H9 (cell line): ENCODE measurements at regions not wholly inside any gene's neighbourhood (a gene's known extent, or its start where the extent isn't known, plus 50 kb on each side); places are given as distances from the start of the nearest gene placed in this dataset.

Source experiments
- DNase-seq: peaks from one replicate; pipeline ENCODE4 v3.0.0-alpha.2; 2017
- H2AFZ ChIP-seq: one replicate; pipeline ENCODE4 v1.6.1; 2013; ENCODE audit warnings: mild to moderate bottlenecking, low read length, control low read depth, moderate library complexity
- H2AK5ac ChIP-seq: 2 replicates; pipeline ENCODE4 v1.6.1; 2013; ENCODE audit warnings: low read length, control low read depth, mixed read lengths; ENCODE audit not compliant: insufficient read length
- H2BK120ac ChIP-seq: one replicate; pipeline ENCODE4 v1.6.1; 2013; ENCODE audit warnings: low read depth, mild to moderate bottlenecking, low read length, control low read depth, inconsistent platforms; ENCODE audit not compliant: poor library complexity, severe bottlenecking
- H2BK12ac ChIP-seq: 2 replicates; pipeline ENCODE4 v1.6.1; 2013; ENCODE audit warnings: low read length, control low read depth, mixed read lengths, low read depth; ENCODE audit not compliant: insufficient read length
- H2BK15ac ChIP-seq: 2 replicates; pipeline ENCODE4 v1.6.1; 2013; ENCODE audit warnings: low read depth, low read length, control low read depth
- H2BK20ac ChIP-seq: one replicate; pipeline ENCODE4 v1.6.1; 2013; ENCODE audit warnings: low read depth, mild to moderate bottlenecking, low read length, control low read depth, inconsistent platforms; ENCODE audit not compliant: poor library complexity, severe bottlenecking
- H2BK5ac ChIP-seq: 2 replicates; pipeline ENCODE4 v1.6.1; 2013; ENCODE audit warnings: low read length, control low read depth, mixed read lengths; ENCODE audit not compliant: insufficient read length
- H3K14ac ChIP-seq: 2 replicates; pipeline ENCODE4 v1.6.1; 2013; ENCODE audit warnings: low read length, control low read depth; ENCODE audit not compliant: insufficient read depth
- H3K18ac ChIP-seq: 2 replicates; pipeline ENCODE4 v1.6.1; 2013; ENCODE audit warnings: low read depth, mild to moderate bottlenecking, mixed read lengths, low read length, control low read depth; ENCODE audit not compliant: insufficient read length
- H3K23ac ChIP-seq: 2 replicates; pipeline ENCODE4 v1.6.1; 2013; ENCODE audit warnings: low read length, control low read depth, mixed read lengths, low read depth; ENCODE audit not compliant: insufficient read length
- H3K23me2 ChIP-seq: 2 replicates; pipeline ENCODE4 v1.6.1; 2013; ENCODE audit warnings: low read depth, mild to moderate bottlenecking, mixed read lengths, low read length, control low read depth; ENCODE audit not compliant: insufficient read length, poor library complexity, severe bottlenecking
- H3K27ac ChIP-seq: 2 replicates; pipeline ENCODE4 v1.5.1; 2013; ENCODE audit warnings: low read length, control low read depth, mixed read lengths, low read depth; ENCODE audit not compliant: insufficient read length
- H3K27me3 ChIP-seq: 2 replicates; pipeline ENCODE4 v1.6.1; 2013; ENCODE audit warnings: low read length, control low read depth, inconsistent platforms; ENCODE audit not compliant: insufficient read depth
- H3K4ac ChIP-seq: 2 replicates; pipeline ENCODE4 v1.6.1; 2013; ENCODE audit warnings: low read depth, mild to moderate bottlenecking, control low read depth, inconsistent platforms, low read length, moderate library complexity
- H3K4me1 ChIP-seq: 2 replicates; pipeline ENCODE4 v1.6.1; 2013; ENCODE audit warnings: low read length, control low read depth, inconsistent platforms; ENCODE audit not compliant: insufficient read depth
- H3K4me2 ChIP-seq: 2 replicates; pipeline ENCODE4 v1.6.1; 2013; ENCODE audit warnings: low read length, control low read depth, mixed read lengths; ENCODE audit not compliant: insufficient read length, insufficient read depth
- H3K56ac ChIP-seq: 2 replicates; pipeline ENCODE4 v1.6.1; 2013; ENCODE audit warnings: low read depth, mild to moderate bottlenecking, mixed read lengths, low read length, control low read depth; ENCODE audit not compliant: insufficient read length
- H3K79me1 ChIP-seq: 2 replicates; pipeline ENCODE4 v1.6.1; 2013; ENCODE audit warnings: low read depth, mild to moderate bottlenecking, moderate library complexity, low read length, control low read depth, inconsistent platforms; ENCODE audit not compliant: insufficient read depth, poor library complexity, severe bottlenecking
- H3K79me2 ChIP-seq: 2 replicates; pipeline ENCODE4 v1.6.1; 2013; ENCODE audit warnings: low read length, control low read depth, inconsistent platforms; ENCODE audit not compliant: insufficient read depth
- H3K9ac ChIP-seq: 2 replicates; pipeline ENCODE4 v1.6.1; 2013; ENCODE audit warnings: low read length, control low read depth, mixed read lengths; ENCODE audit not compliant: insufficient read length; ENCODE audit errors: extremely low read depth
- H3K9me3 ChIP-seq: one replicate; pipeline ENCODE4 v1.6.1; 2013; ENCODE audit warnings: low read depth, low read length, inconsistent platforms; ENCODE audit not compliant: control insufficient read depth
- H3T11ph ChIP-seq: one replicate; pipeline ENCODE4 v1.6.1; 2013; ENCODE audit warnings: mild to moderate bottlenecking, low read length, control low read depth, inconsistent platforms
- H4K20me1 ChIP-seq: one replicate; pipeline ENCODE4 v1.6.1; 2013; ENCODE audit not compliant: control insufficient read depth, insufficient read length, insufficient read depth
- H4K5ac ChIP-seq: 2 replicates; pipeline ENCODE4 v1.6.1; 2013; ENCODE audit warnings: low read depth, mild to moderate bottlenecking, mixed read lengths, low read length, control low read depth; ENCODE audit not compliant: insufficient read length
- H4K8ac ChIP-seq: replicated peaks from 2 replicates; pipeline ENCODE4 v1.6.1; 2013; ENCODE audit warnings: low read length, control low read depth, mixed read lengths, low read depth; ENCODE audit not compliant: insufficient read length
- H4K91ac ChIP-seq: 2 replicates; pipeline ENCODE4 v1.6.1; 2013; ENCODE audit warnings: low read depth, mild to moderate bottlenecking, moderate library complexity, mixed read lengths, low read length, control low read depth; ENCODE audit not compliant: insufficient read length
- H3K27ac Mint-ChIP-seq, 3 experiments: 2 replicates in 2 of 3; 3 replicates in 1 of 3; pipeline ENCODE4 v1.8.0; 2020 to 2021; ENCODE audit warnings: mixed read lengths in 3 of 3, mild to moderate bottlenecking in 1 of 3, moderate library complexity in 1 of 3
- H3K27me3 Mint-ChIP-seq: 2 replicates; pipeline ENCODE4 v1.8.0; 2021; ENCODE audit warnings: low read depth, mild to moderate bottlenecking, moderate library complexity, mixed read lengths
- H3K36me3 Mint-ChIP-seq, 3 experiments: 2 replicates in 2 of 3; 3 replicates in 1 of 3; pipeline ENCODE4 v1.8.0; 2020 to 2021; ENCODE audit warnings: low read depth in 3 of 3, mixed read lengths in 3 of 3; ENCODE audit not compliant: insufficient read depth in 1 of 3
- H3K4me1 Mint-ChIP-seq, 2 experiments: 2 replicates each; pipeline ENCODE4 v1.8.0; 2020; ENCODE audit warnings: mixed read lengths in 2 of 2
- H3K4me3 Mint-ChIP-seq, 2 experiments: 2 replicates in 1 of 2; 3 replicates in 1 of 2; pipeline ENCODE4 v1.8.0; 2020 to 2021; ENCODE audit warnings: mild to moderate bottlenecking in 2 of 2, mixed read lengths in 2 of 2, moderate library complexity in 1 of 2
- H3K9me3 Mint-ChIP-seq, 2 experiments: 2 replicates in 1 of 2; 3 replicates in 1 of 2; pipeline ENCODE4 v1.8.0; 2020; ENCODE audit warnings: mild to moderate bottlenecking in 2 of 2, mixed read lengths in 2 of 2, moderate library complexity in 1 of 2
- WGBS: extraction: QIAGEN DNeasy Blood & Tissue Kit; methylation state at CpG from one replicate; pipeline ENCODE4 v1.1.7; 2013; ENCODE audit warnings: missing lambda C conversion rate, low lambda C conversion rate, mixed read lengths; ENCODE audit not compliant: insufficient read length; ENCODE audit errors: extremely low coverage; 5-methylcytosine and 5-hydroxymethylcytosine counted together
- TF ChIP-seq, protein P1 (sequence below): fragments of 200-600 bp; sonication (generic); conservative IDR thresholded peaks from 3 replicates; pipeline ENCODE4 v1.8.0; 2021; ENCODE audit warnings: antibody characterized with exemption, mild to moderate bottlenecking

DNA sequence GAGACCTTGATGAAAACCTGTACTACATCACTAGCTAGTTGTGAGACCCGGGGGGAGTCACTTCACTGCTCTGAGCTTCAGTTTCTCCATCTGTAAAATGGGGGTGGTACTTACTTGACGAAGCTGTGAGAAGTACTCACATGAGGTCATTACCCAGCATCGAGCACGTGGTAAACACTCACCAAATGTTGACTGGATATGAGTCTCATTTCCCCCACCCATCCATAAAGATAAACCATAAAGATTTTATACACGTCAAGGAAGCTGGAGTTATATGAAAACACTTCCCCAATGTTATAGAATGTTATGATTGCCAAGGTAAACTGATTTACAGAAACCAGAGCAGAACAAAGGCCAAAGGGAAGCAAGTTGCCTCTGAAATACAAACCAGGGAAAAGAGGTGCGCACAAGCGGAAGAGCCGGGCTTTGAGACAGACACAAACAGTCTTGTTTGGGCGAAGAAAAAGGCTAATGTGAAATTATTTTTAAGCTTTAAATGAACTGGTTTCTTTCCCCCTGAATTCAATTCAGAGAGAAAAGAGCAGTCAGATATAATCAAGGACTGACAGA lies 536.8 kb downstream of the MED13L start:
- Histone ChIP-seq H3K56ac (no peak overlapping the region), H4K91ac (no peak overlapping the region), H2BK5ac (no peak overlapping the region), H3K79me2 (no peaks in the 10 kb centered on the region), H4K8ac (no peak overlapping the region), H2AFZ (no peak overlapping the region), H3K4me1 (no peaks in the 10 kb centered on the region), H3T11ph (no peak overlapping the region), H3K4ac (no peak overlapping the region), H3K14ac (no peak overlapping the region), H3K79me1 (no peaks in the 10 kb centered on the region), H2BK15ac (no peak overlapping the region), H3K9ac (no peak overlapping the region), H3K18ac (no peak overlapping the region), H2BK120ac (no peak overlapping the region), H2AK5ac (no peak overlapping the region), H3K27me3 (no peaks in the 10 kb centered on the region), H3K4me2 (no peak overlapping the region), H3K27ac (no peak overlapping the region), H2BK20ac (no peak overlapping the region), H3K9me3 (no peaks in the 10 kb centered on the region), H2BK12ac (no peak overlapping the region), H4K20me1 (no peaks in the 10 kb centered on the region), H4K5ac (no peak overlapping the region), H3K23me2 (no peaks in the 10 kb centered on the region), H3K23ac (no peak overlapping the region)
- DNase-seq: no peak
- Mint-ChIP-seq H3K36me3 (no peaks in the 10 kb centered on the region), H3K27ac (no peak overlapping the region), H3K27me3 (peaks cover 18% of the 10 kb centered on the region), H3K4me3 (no peak overlapping the region), H3K4me1 (no peaks in the 10 kb centered on the region), H3K9me3 (no peaks in the 10 kb centered on the region)
- TF ChIP-seq, protein P1, sequence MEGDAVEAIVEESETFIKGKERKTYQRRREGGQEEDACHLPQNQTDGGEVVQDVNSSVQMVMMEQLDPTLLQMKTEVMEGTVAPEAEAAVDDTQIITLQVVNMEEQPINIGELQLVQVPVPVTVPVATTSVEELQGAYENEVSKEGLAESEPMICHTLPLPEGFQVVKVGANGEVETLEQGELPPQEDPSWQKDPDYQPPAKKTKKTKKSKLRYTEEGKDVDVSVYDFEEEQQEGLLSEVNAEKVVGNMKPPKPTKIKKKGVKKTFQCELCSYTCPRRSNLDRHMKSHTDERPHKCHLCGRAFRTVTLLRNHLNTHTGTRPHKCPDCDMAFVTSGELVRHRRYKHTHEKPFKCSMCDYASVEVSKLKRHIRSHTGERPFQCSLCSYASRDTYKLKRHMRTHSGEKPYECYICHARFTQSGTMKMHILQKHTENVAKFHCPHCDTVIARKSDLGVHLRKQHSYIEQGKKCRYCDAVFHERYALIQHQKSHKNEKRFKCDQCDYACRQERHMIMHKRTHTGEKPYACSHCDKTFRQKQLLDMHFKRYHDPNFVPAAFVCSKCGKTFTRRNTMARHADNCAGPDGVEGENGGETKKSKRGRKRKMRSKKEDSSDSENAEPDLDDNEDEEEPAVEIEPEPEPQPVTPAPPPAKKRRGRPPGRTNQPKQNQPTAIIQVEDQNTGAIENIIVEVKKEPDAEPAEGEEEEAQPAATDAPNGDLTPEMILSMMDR: no peak
- WGBS: no CpG with 5 or more reads among the region's 9 CpGs
